Prostate gland (tissue), 2 donors: ENCODE measurements at regions not wholly inside any gene's neighbourhood (a gene's known extent, or its start where the extent isn't known, plus 50 kb on each side); places are given as distances from the start of the nearest gene placed in this dataset.
"Not testable (repeated sequence)": the region's sequence is repeated elsewhere in the genome, so short reads cannot be mapped to it uniquely, and the experiment has no call there.

ENCODE experiments used
- DNase-seq: peaks from one replicate; pipeline ENCODE4 v3.0.0-alpha.2; 2019; ENCODE audit warnings: low spot score
- H3K27ac ChIP-seq, 2 donors: fragments of 200-600 bp; sonication (generic); 2 replicates each; pipeline ENCODE4 v1.5.1; 2017 to 2019
- H3K27me3 ChIP-seq: fragments of 200-600 bp; sonication (generic); replicated peaks from 2 replicates; pipeline ENCODE4 v1.5.1; 2019; ENCODE audit not compliant: insufficient read depth
- H3K36me3 ChIP-seq, 2 donors: fragments of 200-600 bp; sonication (generic); 1 replicate in 1 of 2; 2 replicates in 1 of 2; pipeline versions ENCODE4 v1.5.1 to v1.8.1; 2017 to 2019
- H3K4me1 ChIP-seq: fragments of 200-600 bp; sonication (generic); replicated peaks from 2 replicates; pipeline ENCODE4 v1.5.1; 2019
- H3K4me3 ChIP-seq, 2 donors: fragments of 200-600 bp; sonication (generic); 2 replicates each; pipeline ENCODE4 v1.5.1; 2017 to 2019
- H3K9me3 ChIP-seq: fragments of 200-600 bp; sonication (generic); 2 replicates; pipeline ENCODE4 v1.5.1; 2017
- POLR2A ChIP-seq: fragments of 450-650 bp; IDR thresholded peaks from one replicate; pipeline ENCODE4 v1.6.1; 2016; ENCODE audit warnings: antibody characterized with exemption, mild to moderate bottlenecking
- POLR2AphosphoS5 ChIP-seq: sonication (generic); formaldehyde crosslinking; IDR thresholded peaks from one replicate; pipeline ENCODE4 v1.6.1; 2017; ENCODE audit warnings: antibody characterized with exemption
- WGBS: methylation state at CpG from one replicate; pipeline ENCODE4 v1.1.5; 2018; 5-methylcytosine and 5-hydroxymethylcytosine counted together
- intact Hi-C: fragments of 100-400 bp; cut with DNase I; formaldehyde crosslinking; loops from one replicate; pipeline ENCODE4 v1.14.2; 2022
- TF ChIP-seq, protein P1 (sequence below), 4 experiments: fragments of 200-600 bp in 2 of 4; fragments of 450-650 bp in 2 of 4; sonication (generic) in 2 of 4; IDR thresholded peaks; 1 replicate in 3 of 4; 2 replicates in 1 of 4; pipeline ENCODE4 v1.5.1; 2016 to 2019; ENCODE audit warnings: antibody characterized with exemption in 4 of 4, mild to moderate bottlenecking in 2 of 4, moderate library complexity in 2 of 4

DNA sequence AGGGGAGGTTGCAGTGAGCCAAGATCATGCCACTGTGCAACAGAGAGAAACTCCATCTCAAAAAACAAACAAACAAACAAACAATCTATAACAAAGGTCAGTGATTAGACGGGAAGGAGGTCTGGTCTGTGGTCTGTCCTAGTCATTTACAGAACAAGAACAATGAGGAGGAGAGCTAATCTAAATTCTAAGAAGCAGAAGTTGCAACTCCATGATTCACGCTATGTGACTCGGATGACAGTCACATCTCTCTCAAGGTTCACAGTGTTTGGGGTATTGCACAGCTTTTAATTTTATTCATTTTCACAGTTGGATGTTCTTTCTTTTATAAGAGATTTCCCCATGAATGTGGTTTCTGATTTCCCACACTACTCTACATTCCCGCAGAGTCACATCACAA is 218.7 kb upstream of the PIEZO2 start:
- TF ChIP-seq POLR2A (no peak), POLR2AphosphoS5 (no peak)
- TF ChIP-seq, protein P1, sequence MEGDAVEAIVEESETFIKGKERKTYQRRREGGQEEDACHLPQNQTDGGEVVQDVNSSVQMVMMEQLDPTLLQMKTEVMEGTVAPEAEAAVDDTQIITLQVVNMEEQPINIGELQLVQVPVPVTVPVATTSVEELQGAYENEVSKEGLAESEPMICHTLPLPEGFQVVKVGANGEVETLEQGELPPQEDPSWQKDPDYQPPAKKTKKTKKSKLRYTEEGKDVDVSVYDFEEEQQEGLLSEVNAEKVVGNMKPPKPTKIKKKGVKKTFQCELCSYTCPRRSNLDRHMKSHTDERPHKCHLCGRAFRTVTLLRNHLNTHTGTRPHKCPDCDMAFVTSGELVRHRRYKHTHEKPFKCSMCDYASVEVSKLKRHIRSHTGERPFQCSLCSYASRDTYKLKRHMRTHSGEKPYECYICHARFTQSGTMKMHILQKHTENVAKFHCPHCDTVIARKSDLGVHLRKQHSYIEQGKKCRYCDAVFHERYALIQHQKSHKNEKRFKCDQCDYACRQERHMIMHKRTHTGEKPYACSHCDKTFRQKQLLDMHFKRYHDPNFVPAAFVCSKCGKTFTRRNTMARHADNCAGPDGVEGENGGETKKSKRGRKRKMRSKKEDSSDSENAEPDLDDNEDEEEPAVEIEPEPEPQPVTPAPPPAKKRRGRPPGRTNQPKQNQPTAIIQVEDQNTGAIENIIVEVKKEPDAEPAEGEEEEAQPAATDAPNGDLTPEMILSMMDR (IDR thresholded peaks at IDR 0.05) = no peak
- intact Hi-C loops = no loop called here
- Histone ChIP-seq H3K4me1 (no peaks in the 10 kb centered on the region), H3K27ac (no peak overlapping the region), H3K36me3 (no peaks in the 10 kb centered on the region), H3K4me3 (no peak overlapping the region), H3K27me3 (no peaks in the 10 kb centered on the region), H3K9me3 (no peaks in the 10 kb centered on the region)
- WGBS = 88% methylated on average over 4 of the region's 4 CpGs
- DNase-seq = no peak

DNA sequence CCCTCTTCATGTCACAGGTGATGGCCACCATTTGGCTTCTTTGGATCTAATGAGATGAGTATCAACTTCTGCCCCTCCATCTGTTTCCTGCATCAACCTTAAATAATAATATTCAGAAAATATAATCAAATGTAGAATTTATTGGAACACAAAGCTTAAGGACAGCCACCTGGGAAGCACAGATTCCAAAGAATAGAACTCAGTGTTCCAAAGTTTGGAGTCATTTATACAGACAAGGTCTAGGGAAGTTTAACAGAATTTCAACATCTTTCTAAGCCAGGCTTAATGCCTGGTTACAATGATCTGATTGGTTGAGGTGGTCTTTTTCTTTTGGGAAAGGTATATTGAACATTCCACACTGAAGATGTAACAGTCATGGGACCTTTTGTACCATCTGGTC is 218.0 kb upstream of the PIEZO2 start:
- Histone ChIP-seq H3K9me3 (no peaks in the 10 kb centered on the region), H3K27ac (no peak overlapping the region), H3K4me1 (no peaks in the 10 kb centered on the region), H3K27me3 (no peaks in the 10 kb centered on the region), H3K4me3 (no peak overlapping the region), H3K36me3 (no peaks in the 10 kb centered on the region)
- TF ChIP-seq POLR2AphosphoS5 (no peak), POLR2A (no peak)
- TF ChIP-seq, protein P1 (IDR thresholded peaks at IDR 0.05) = no peak
- no peak for DNase-seq
- intact Hi-C loops = no loop called here

DNA sequence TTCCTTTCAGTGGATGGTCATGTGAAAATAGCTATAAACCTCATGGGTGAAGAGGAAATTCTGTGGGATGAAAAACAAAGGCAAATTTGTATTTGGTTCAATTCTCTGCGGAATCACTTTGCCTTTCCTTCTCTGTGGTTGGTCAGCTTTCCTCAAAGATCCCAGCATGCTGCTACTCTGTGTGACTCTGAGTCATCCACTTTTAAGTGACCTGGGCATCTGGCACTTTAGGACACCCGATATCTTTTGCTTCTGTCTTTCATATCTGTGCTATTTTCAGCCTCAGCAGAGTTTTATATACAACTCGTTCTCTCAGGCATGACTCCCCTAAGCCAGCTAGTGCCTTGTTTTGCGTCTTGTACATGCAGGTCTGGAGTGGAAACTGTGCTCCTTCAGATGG is 217.0 kb upstream of the PIEZO2 start:
- TF ChIP-seq POLR2A (no peak), POLR2AphosphoS5 (no peak)
- TF ChIP-seq, protein P1 (IDR thresholded peaks at IDR 0.05) = no peak
- Histone ChIP-seq H3K9me3 (no peaks in the 10 kb centered on the region), H3K4me3 (no peak overlapping the region), H3K4me1 (no peaks in the 10 kb centered on the region), H3K27ac (no peak overlapping the region), H3K27me3 (no peaks in the 10 kb centered on the region), H3K36me3 (no peaks in the 10 kb centered on the region)
- 46% methylated on average over 4 of the region's 4 CpGs for WGBS
- intact Hi-C loops = no loop called here
- DNase-seq = no peak

DNA sequence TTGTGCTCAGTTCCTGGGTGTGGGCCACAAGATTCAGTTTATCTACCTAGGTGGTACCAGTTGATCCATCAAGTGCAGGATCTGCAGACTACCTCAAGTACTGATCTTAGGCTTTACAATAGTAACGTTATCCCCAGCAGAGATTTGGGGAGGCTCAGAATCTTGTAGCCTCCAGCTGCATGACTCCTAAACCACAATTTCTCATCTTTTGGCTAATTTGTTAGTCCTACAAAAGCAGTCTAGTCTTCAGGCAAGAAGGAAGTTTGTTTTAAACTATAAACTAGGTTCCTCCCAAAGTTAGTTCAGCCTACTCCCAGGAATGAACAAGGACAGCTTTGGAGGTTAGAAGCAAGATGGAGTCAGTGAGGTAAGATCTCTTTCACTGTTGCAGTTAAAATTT is 213.5 kb upstream of the PIEZO2 start:
- WGBS = 88% methylated on average over 1 of the region's 1 CpG
- no peaks in the 10 kb centered on the region for H3K27me3 ChIP-seq
- H3K4me1 ChIP-seq = no peaks in the 10 kb centered on the region
- no peak overlapping the region for H3K27ac ChIP-seq
- DNase-seq = no peak
- intact Hi-C loops = no loop called here
- H3K36me3 ChIP-seq = no peaks in the 10 kb centered on the region
- TF ChIP-seq POLR2A (no peak), POLR2AphosphoS5 (no peak)
- TF ChIP-seq, protein P1 (IDR thresholded peaks at IDR 0.05) = no peak
- H3K4me3 ChIP-seq = no peak overlapping the region
- no peaks in the 10 kb centered on the region for H3K9me3 ChIP-seq

DNA sequence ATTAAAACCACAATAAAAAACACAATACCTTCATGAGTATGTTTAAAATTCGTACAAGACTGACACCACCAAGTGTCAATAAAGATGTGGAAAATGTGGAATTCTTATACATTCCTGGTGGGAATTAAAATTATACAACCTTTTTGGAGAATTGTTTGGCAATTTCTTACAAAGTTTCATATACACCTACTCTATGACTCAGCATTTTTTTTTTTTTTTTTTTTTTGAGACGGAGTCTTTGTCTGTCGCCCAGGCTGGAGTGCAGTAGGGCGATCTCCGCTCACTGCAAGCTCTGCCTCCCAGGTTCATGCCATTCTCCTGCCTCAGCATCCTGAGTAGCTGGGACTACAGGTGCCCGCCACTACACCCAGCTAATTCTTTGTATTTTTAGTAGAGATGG is 212.5 kb upstream of the PIEZO2 start:
- DNase-seq, H3K9me3 ChIP-seq, intact Hi-C loops, H3K4me3 ChIP-seq, H3K36me3 ChIP-seq, H3K27me3 ChIP-seq, H3K27ac ChIP-seq, H3K4me1 ChIP-seq: not testable (repeated sequence)
- 92% methylated on average over 6 of the region's 6 CpGs for WGBS

DNA sequence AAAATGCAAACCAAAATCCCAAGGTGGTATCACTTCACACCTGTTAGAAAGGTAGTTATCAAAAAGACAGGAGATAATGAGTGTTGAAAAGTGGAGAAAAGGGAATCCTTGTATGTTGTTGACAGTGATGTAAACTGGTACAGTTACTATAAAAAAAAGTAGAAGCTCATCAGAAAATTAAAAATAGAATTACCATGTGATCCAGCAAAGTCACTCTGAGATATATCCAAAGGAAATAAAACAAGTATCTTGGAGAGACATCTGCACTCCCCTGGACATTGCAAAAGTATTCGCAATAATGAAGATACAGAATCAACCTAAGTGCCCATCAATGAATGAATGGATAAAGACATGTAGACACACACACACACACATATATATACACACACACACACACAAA is 208.3 kb upstream of the PIEZO2 start:
- WGBS = 90% methylated on average over 1 of the region's 1 CpG
- TF ChIP-seq POLR2AphosphoS5 = no peak
- no peak for TF ChIP-seq POLR2A
- TF ChIP-seq, protein P1 (IDR thresholded peaks at IDR 0.05) = no peak
- no peaks in the 10 kb centered on the region for H3K9me3 ChIP-seq
- no peaks in the 10 kb centered on the region for H3K4me1 ChIP-seq
- DNase-seq = no peak
- H3K36me3 ChIP-seq = no peaks in the 10 kb centered on the region
- intact Hi-C loops = no loop called here
- no peaks in the 10 kb centered on the region for H3K27me3 ChIP-seq
- H3K4me3 ChIP-seq = no peak overlapping the region
- H3K27ac ChIP-seq = no peak overlapping the region

DNA sequence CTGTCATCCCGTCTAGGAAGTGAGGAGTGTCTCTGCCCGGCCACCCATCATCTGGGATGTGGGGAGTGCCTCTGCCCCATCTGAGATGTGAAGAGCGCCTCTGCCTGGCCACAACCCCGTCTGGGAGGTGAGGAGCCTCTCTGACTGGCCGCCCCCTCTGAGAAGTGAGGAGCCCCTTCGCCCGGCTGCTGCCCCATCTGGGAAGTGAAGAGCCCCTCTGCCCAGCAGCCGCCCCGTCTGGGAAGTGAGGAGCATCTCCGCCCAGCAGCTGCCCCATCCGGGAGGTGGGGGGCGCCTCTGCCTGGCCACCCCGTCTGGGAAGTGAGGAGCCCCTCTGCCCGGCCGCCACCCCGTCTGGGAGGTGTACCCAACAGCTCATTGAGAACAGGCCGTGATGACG is 195.2 kb upstream of the PIEZO2 start:
- H3K4me1 ChIP-seq, H3K9me3 ChIP-seq, H3K27me3 ChIP-seq, H3K36me3 ChIP-seq, DNase-seq, H3K4me3 ChIP-seq, intact Hi-C loops, H3K27ac ChIP-seq: not testable (repeated sequence)
- WGBS = 88% methylated on average over 18 of the region's 18 CpGs
